ENCODE measurements at regions not wholly inside any gene's neighbourhood (a gene's known extent, or its start where the extent isn't known, plus 50 kb on each side); places are given as distances from the start of the nearest gene placed in this dataset.

DNA sequence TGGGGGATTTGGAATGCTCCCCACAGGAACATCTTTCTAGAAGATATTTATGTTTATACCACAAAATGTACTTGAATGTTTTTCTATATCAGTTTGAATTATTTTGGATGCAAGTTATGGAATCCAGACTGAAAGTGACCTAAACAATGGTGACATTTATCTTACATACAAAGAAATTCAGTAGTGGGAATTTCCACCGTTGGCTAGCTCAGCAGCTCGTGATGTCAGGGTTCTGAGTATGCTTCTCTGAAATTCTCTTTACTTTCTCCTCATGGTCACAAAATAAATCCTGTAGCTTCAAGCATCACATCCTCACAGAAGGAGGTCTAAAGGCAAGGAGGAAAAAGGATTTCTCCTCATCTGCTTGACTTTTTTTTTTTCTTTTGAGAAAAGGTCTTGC is 105.3 kb downstream of the AKAIN1 start:
- Histone ChIP-seq H3K9ac (ENCODE audit: low read length) (no peak overlapping the region), H3K27me3 (ENCODE audit: insufficient read depth, low read length) (no peaks in the 10 kb centered on the region; the same call in 1 of the 2 replicates), H3F3A (ENCODE audit: insufficient read depth, low read length) (no peaks in the 10 kb centered on the region), H3K79me2 (ENCODE audit: insufficient read depth, low read length) (no peaks in the 10 kb centered on the region), H3K4me2 (ENCODE audit: low read length) (no peak overlapping the region), H4K20me1 (ENCODE audit: insufficient read depth, low read length) (no peaks in the 10 kb centered on the region), H3K27ac (ENCODE audit: low read depth, low read length, poor library complexity, severe bottlenecking) (no peak overlapping the region), H3K4me3 (ENCODE audit: low read depth, low read length, poor library complexity, severe bottlenecking) (no peak overlapping the region), H3K9me2 (ENCODE audit: low read depth, low read length) (no peaks in the 10 kb centered on the region), H3K36me3 (ENCODE audit: insufficient read depth, low read length) (no peaks in the 10 kb centered on the region), H3K9me3 (ENCODE audit: low read length) (no peaks in the 10 kb centered on the region), H2AFZ (ENCODE audit: low read length) (no peak overlapping the region), H3K4me1 (ENCODE audit: insufficient read depth, low read length, severe bottlenecking) (no peaks in the 10 kb centered on the region)
- TF ChIP-seq EZH2 (IDR thresholded peaks at IDR 0.05; ENCODE audit: borderline replicate concordance, low read length) = no peak
- TF ChIP-seq, protein P1, sequence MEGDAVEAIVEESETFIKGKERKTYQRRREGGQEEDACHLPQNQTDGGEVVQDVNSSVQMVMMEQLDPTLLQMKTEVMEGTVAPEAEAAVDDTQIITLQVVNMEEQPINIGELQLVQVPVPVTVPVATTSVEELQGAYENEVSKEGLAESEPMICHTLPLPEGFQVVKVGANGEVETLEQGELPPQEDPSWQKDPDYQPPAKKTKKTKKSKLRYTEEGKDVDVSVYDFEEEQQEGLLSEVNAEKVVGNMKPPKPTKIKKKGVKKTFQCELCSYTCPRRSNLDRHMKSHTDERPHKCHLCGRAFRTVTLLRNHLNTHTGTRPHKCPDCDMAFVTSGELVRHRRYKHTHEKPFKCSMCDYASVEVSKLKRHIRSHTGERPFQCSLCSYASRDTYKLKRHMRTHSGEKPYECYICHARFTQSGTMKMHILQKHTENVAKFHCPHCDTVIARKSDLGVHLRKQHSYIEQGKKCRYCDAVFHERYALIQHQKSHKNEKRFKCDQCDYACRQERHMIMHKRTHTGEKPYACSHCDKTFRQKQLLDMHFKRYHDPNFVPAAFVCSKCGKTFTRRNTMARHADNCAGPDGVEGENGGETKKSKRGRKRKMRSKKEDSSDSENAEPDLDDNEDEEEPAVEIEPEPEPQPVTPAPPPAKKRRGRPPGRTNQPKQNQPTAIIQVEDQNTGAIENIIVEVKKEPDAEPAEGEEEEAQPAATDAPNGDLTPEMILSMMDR (IDR thresholded peaks at IDR 0.05; ENCODE audit: low read length) = no peak

DNA sequence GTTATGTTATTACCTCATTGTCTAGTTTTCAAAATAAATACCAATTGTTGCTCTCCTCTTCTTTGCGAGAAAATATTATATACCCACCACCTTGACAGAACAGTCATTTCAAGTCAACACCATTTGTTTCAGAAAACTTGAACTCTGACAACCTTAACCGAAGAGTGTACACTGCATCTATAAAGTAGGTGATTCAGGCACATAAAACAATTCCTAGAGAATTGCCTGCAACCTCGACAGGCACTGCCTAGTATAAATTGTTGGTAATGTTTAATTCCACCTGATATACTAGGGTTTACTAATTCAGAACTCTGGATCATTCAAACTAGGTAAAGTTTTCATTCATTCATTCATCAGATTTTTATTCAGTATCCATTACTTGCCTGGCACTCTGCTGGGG is 121.8 kb downstream of the AKAIN1 start:
- no peaks in the 10 kb centered on the region for H3K4me1 ChIP-seq (ENCODE audit: insufficient read depth, low read length, severe bottlenecking)
- no peaks in the 10 kb centered on the region for H3K79me2 ChIP-seq (ENCODE audit: insufficient read depth, low read length)
- no peak for TF ChIP-seq EZH2 (IDR thresholded peaks at IDR 0.05; ENCODE audit: borderline replicate concordance, low read length)
- TF ChIP-seq, protein P1 (IDR thresholded peaks at IDR 0.05; ENCODE audit: low read length) = no peak
- H3K36me3 ChIP-seq (ENCODE audit: insufficient read depth, low read length) = no peaks in the 10 kb centered on the region
- no peak overlapping the region for H3K27ac ChIP-seq (ENCODE audit: low read depth, low read length, poor library complexity, severe bottlenecking)
- H3K9ac ChIP-seq (ENCODE audit: low read length) = no peak overlapping the region
- H2AFZ ChIP-seq (ENCODE audit: low read length) = no peak overlapping the region
- H4K20me1 ChIP-seq (ENCODE audit: insufficient read depth, low read length) = no peaks in the 10 kb centered on the region
- no peaks in the 10 kb centered on the region for H3F3A ChIP-seq (ENCODE audit: insufficient read depth, low read length)
- H3K4me2 ChIP-seq (ENCODE audit: low read length) = no peak overlapping the region
- H3K4me3 ChIP-seq (ENCODE audit: low read depth, low read length, poor library complexity, severe bottlenecking) = no peak overlapping the region
- H3K27me3 ChIP-seq (ENCODE audit: insufficient read depth, low read length) = no peaks in the 10 kb centered on the region
- no peaks in the 10 kb centered on the region for H3K9me3 ChIP-seq (ENCODE audit: low read length)
- no peaks in the 10 kb centered on the region for H3K9me2 ChIP-seq (ENCODE audit: low read depth, low read length)

DNA sequence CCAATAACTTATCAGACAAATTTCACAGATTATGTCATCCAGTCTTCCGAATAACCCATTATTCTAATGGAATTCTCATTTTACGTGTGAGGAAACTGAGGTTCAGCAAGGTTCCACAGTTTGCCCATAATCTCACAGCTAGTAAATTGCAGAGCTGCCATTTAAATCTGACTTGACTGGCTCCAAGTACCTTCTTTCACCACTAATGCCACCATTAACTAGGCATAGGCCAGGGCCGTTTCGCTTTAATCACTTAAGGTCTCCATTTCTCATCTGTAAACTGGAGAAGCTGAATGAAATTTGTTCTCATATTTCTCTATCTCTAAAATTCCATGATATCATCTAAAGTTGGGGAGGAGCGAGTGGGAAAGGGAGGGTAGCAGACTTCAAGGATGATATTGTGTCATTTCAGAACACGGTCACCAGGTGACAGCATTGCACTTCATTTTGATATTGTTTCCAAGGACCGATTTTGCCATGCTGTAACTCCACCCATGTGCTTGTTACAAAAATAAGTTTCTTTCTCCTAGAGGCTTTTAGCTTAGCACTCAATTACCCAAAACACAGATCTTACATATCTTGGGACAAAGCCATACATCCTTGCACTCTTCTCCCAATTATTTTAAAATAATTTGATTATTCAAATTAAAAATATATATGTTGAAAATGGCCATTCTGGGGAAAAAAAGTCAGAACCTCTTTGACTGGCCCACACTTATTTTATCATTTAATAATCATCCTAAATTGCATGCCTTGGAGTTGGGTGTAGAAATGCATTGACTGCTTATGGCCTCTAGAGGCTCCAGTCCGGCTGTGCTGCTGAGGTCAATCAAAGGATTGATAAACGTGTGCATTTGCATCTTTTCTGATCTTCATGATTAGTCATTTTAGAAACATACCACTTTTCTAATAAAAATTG is 123.8 kb downstream of the AKAIN1 start:
- H3K79me2 ChIP-seq (ENCODE audit: insufficient read depth, low read length) = no peaks in the 10 kb centered on the region
- no peaks in the 10 kb centered on the region for H3K36me3 ChIP-seq (ENCODE audit: insufficient read depth, low read length)
- no peak for TF ChIP-seq EZH2 (IDR thresholded peaks at IDR 0.05; ENCODE audit: borderline replicate concordance, low read length)
- TF ChIP-seq, protein P1 (IDR thresholded peaks at IDR 0.05; ENCODE audit: low read length) = peak; percentile 62
- H3K4me1 ChIP-seq (ENCODE audit: insufficient read depth, low read length, severe bottlenecking) = no peaks in the 10 kb centered on the region
- no peak overlapping the region for H3K4me3 ChIP-seq (ENCODE audit: low read depth, low read length, poor library complexity, severe bottlenecking)
- H3K4me2 ChIP-seq (ENCODE audit: low read length) = no peak overlapping the region
- H3K27ac ChIP-seq (ENCODE audit: low read depth, low read length, poor library complexity, severe bottlenecking) = no peak overlapping the region
- no peaks in the 10 kb centered on the region for H4K20me1 ChIP-seq (ENCODE audit: insufficient read depth, low read length)
- no peak overlapping the region for H2AFZ ChIP-seq (ENCODE audit: low read length)
- H3K9me3 ChIP-seq (ENCODE audit: low read length) = no peaks in the 10 kb centered on the region
- H3K9ac ChIP-seq (ENCODE audit: low read length) = no peak overlapping the region
- no peaks in the 10 kb centered on the region for H3K9me2 ChIP-seq (ENCODE audit: low read depth, low read length)
- H3K27me3 ChIP-seq (ENCODE audit: insufficient read depth, low read length) = no peaks in the 10 kb centered on the region
- no peaks in the 10 kb centered on the region for H3F3A ChIP-seq (ENCODE audit: insufficient read depth, low read length)
